Central memory CD8-positive, alpha-beta T cell (primary cell): ENCODE measurements at regions not wholly inside any gene's neighbourhood (a gene's known extent, or its start where the extent isn't known, plus 50 kb on each side); places are given as distances from the start of the nearest gene placed in this dataset.
"Not testable (repeated sequence)": the region's sequence is repeated elsewhere in the genome, so short reads cannot be mapped to it uniquely, and the experiment has no call there.

Experiments used
- ATAC-seq: fragments of 150-1000 bp; cut with Tn5 transposase; replicated peaks from 2 replicates; pipeline ENCODE4 v1.10.0; 2022; ENCODE audit warnings: mild to moderate bottlenecking, moderate FRiP score, moderate number of reproducible peaks; ENCODE audit not compliant: poor library complexity, severe bottlenecking; ENCODE audit errors: extremely low read depth
- DNase-seq, 2 donors: peaks; one replicate each; pipeline ENCODE4 v3.0.0; 2021; ENCODE audit warnings: low spot score in 2 of 2
- H3K27ac Mint-ChIP-seq: one replicate; pipeline ENCODE4 v1.8.0; 2022; ENCODE audit warnings: low read depth, mild to moderate bottlenecking, moderate library complexity, mixed read lengths
- H3K27me3 Mint-ChIP-seq: one replicate; pipeline ENCODE4 v1.8.0; 2022; ENCODE audit warnings: mixed read lengths
- H3K36me3 Mint-ChIP-seq: one replicate; pipeline ENCODE4 v1.8.0; 2022; ENCODE audit warnings: mild to moderate bottlenecking, moderate library complexity, mixed read lengths; ENCODE audit not compliant: insufficient read depth
- H3K4me1 Mint-ChIP-seq: one replicate; pipeline ENCODE4 v1.8.0; 2022; ENCODE audit warnings: mixed read lengths
- H3K4me3 Mint-ChIP-seq: one replicate; pipeline ENCODE4 v1.8.0; 2022; ENCODE audit warnings: mild to moderate bottlenecking, moderate library complexity, mixed read lengths
- H3K9me3 Mint-ChIP-seq: one replicate; pipeline ENCODE4 v1.8.0; 2022; ENCODE audit warnings: mixed read lengths

- Mint-ChIP-seq H3K27ac (no peak overlapping the region), H3K36me3 (no peaks in the 10 kb centered on the region), H3K27me3 (no peaks in the 10 kb centered on the region), H3K4me3 (no peak overlapping the region), H3K9me3 (peaks cover 27% of the 10 kb centered on the region), H3K4me1 (no peaks in the 10 kb centered on the region)
- DNase-seq = no peak
- ATAC-seq = no peak
These were observed 293.4 kb upstream of the VWC2 start for GRCh38 chr7:49479936-49480544.

- Mint-ChIP-seq H3K9me3 (peaks cover 24% of the 10 kb centered on the region), H3K27me3 (no peaks in the 10 kb centered on the region), H3K4me1 (no peaks in the 10 kb centered on the region), H3K27ac (no peak overlapping the region), H3K4me3 (no peak overlapping the region), H3K36me3 (no peaks in the 10 kb centered on the region)
- DNase-seq (no peak), ATAC-seq (no peak)
These were observed 292.4 kb upstream of the VWC2 start for GRCh38 chr7:49481075-49481474.

- DNase-seq (no peak), ATAC-seq (no peak)
- no peaks in the 10 kb centered on the region for H3K36me3 Mint-ChIP-seq
- H3K4me3 Mint-ChIP-seq = no peak overlapping the region
- no peak overlapping the region for H3K27ac Mint-ChIP-seq
- no peaks in the 10 kb centered on the region for H3K27me3 Mint-ChIP-seq
- H3K9me3 Mint-ChIP-seq = peaks cover 7% of the 10 kb centered on the region
- no peaks in the 10 kb centered on the region for H3K4me1 Mint-ChIP-seq
These were observed 290.3 kb upstream of the VWC2 start for GRCh38 chr7:49483142-49483541.

GRCh38 chr7:49486974-49487829, 286.2 kb upstream of the VWC2 start:
- Mint-ChIP-seq H3K4me3 (no peak overlapping the region), H3K27ac (no peak overlapping the region), H3K4me1 (no peaks in the 10 kb centered on the region), H3K36me3 (no peaks in the 10 kb centered on the region), H3K9me3 (peaks cover 6% of the 10 kb centered on the region), H3K27me3 (no peaks in the 10 kb centered on the region)
- ATAC-seq = no peak
- DNase-seq = no peak

GRCh38 chr7:49487830-49488140, 285.7 kb upstream of the VWC2 start:
- Mint-ChIP-seq H3K4me3 (no peak overlapping the region), H3K9me3 (peaks cover 6% of the 10 kb centered on the region), H3K4me1 (no peaks in the 10 kb centered on the region), H3K27me3 (no peaks in the 10 kb centered on the region), H3K27ac (no peak overlapping the region), H3K36me3 (no peaks in the 10 kb centered on the region)
- DNase-seq (no peak), ATAC-seq (no peak)

- Mint-ChIP-seq H3K4me1 (no peaks in the 10 kb centered on the region), H3K9me3 (peaks cover 3% of the 10 kb centered on the region), H3K36me3 (no peaks in the 10 kb centered on the region), H3K27me3 (no peaks in the 10 kb centered on the region), H3K27ac (no peak overlapping the region), H3K4me3 (no peak overlapping the region)
- DNase-seq = no peak
- no peak for ATAC-seq
These were observed 284.9 kb upstream of the VWC2 start for GRCh38 chr7:49488573-49488972.

GRCh38 chr7:49497471-49497870, 276.0 kb upstream of the VWC2 start:
- H3K27ac Mint-ChIP-seq = no peak overlapping the region
- H3K27me3 Mint-ChIP-seq = no peaks in the 10 kb centered on the region
- ATAC-seq (no peak), DNase-seq (no peak)
- H3K4me3 Mint-ChIP-seq = no peak overlapping the region
- H3K9me3 Mint-ChIP-seq = peaks cover 12% of the 10 kb centered on the region
- no peaks in the 10 kb centered on the region for H3K36me3 Mint-ChIP-seq
- no peaks in the 10 kb centered on the region for H3K4me1 Mint-ChIP-seq

GRCh38 chr7:49500741-49501140, 272.7 kb upstream of the VWC2 start:
- peaks cover 11% of the 10 kb centered on the region for H3K9me3 Mint-ChIP-seq
- DNase-seq (no peak), ATAC-seq (no peak)
- H3K4me3 Mint-ChIP-seq = no peak overlapping the region
- H3K27ac Mint-ChIP-seq = no peak overlapping the region
- H3K27me3 Mint-ChIP-seq = no peaks in the 10 kb centered on the region
- no peaks in the 10 kb centered on the region for H3K36me3 Mint-ChIP-seq
- H3K4me1 Mint-ChIP-seq = no peaks in the 10 kb centered on the region

- not testable (repeated sequence) for ATAC-seq, H3K4me3 Mint-ChIP-seq, DNase-seq, H3K9me3 Mint-ChIP-seq, H3K4me1 Mint-ChIP-seq, H3K36me3 Mint-ChIP-seq, H3K27me3 Mint-ChIP-seq, H3K27ac Mint-ChIP-seq
These were observed 266.2 kb upstream of the VWC2 start for GRCh38 chr7:49507206-49507605.

- DNase-seq (no peak), ATAC-seq (no peak)
- Mint-ChIP-seq H3K36me3 (no peaks in the 10 kb centered on the region), H3K27ac (no peak overlapping the region), H3K27me3 (no peaks in the 10 kb centered on the region), H3K9me3 (peaks cover 9% of the 10 kb centered on the region), H3K4me3 (no peak overlapping the region), H3K4me1 (no peaks in the 10 kb centered on the region)
These were observed 259.5 kb upstream of the VWC2 start for GRCh38 chr7:49513911-49514310.

GRCh38 chr7:49520951-49521350, 252.5 kb upstream of the VWC2 start:
- Mint-ChIP-seq H3K4me3 (no peak overlapping the region), H3K27ac (no peak overlapping the region), H3K9me3 (peaks cover 14% of the 10 kb centered on the region), H3K27me3 (no peaks in the 10 kb centered on the region), H3K36me3 (no peaks in the 10 kb centered on the region), H3K4me1 (no peaks in the 10 kb centered on the region)
- DNase-seq = no peak
- no peak for ATAC-seq

GRCh38 chr7:49522111-49522510, 251.3 kb upstream of the VWC2 start:
- no peaks in the 10 kb centered on the region for H3K36me3 Mint-ChIP-seq
- DNase-seq (no peak), ATAC-seq (no peak)
- peaks cover 17% of the 10 kb centered on the region for H3K9me3 Mint-ChIP-seq
- H3K27ac Mint-ChIP-seq = no peak overlapping the region
- no peaks in the 10 kb centered on the region for H3K4me1 Mint-ChIP-seq
- no peaks in the 10 kb centered on the region for H3K27me3 Mint-ChIP-seq
- H3K4me3 Mint-ChIP-seq = no peak overlapping the region

GRCh38 chr7:49523870-49524269, 249.6 kb upstream of the VWC2 start:
- H3K9me3 Mint-ChIP-seq = peaks cover 25% of the 10 kb centered on the region
- H3K27ac Mint-ChIP-seq = no peak overlapping the region
- H3K4me3 Mint-ChIP-seq = no peak overlapping the region
- no peaks in the 10 kb centered on the region for H3K4me1 Mint-ChIP-seq
- no peak for ATAC-seq
- DNase-seq = no peak
- no peaks in the 10 kb centered on the region for H3K36me3 Mint-ChIP-seq
- no peaks in the 10 kb centered on the region for H3K27me3 Mint-ChIP-seq
